Activated T-cell treated with anti-CD3 and anti-CD28 coated beads, Interleukin-2, amount 50 U/mL, for 4 hours (primary cell): ENCODE measurements at regions not wholly inside any gene's neighbourhood (a gene's known extent, or its start where the extent isn't known, plus 50 kb on each side); places are given as distances from the start of the nearest gene placed in this dataset.

ENCODE experiments used
- ATAC-seq, 2 donors: fragments of 200-7000 bp; cut with Tn5 transposase; one replicate each; pipeline ENCODE4 v1.10.0; 2021
- DNase-seq: peaks from one replicate; pipeline ENCODE4 v3.0.0-alpha.2; 2020
- H3K27me3 Mint-ChIP-seq: one replicate; pipeline ENCODE4 v1.8.0; 2021; ENCODE audit warnings: low read depth, mixed read lengths
- H3K36me3 Mint-ChIP-seq: one replicate; pipeline ENCODE4 v1.8.0; 2022; ENCODE audit warnings: mixed read lengths; ENCODE audit not compliant: insufficient read depth
- H3K4me1 Mint-ChIP-seq: one replicate; pipeline ENCODE4 v1.8.0; 2021; ENCODE audit warnings: low read depth, mixed read lengths
- H3K4me3 Mint-ChIP-seq: one replicate; pipeline ENCODE4 v1.8.0; 2021; ENCODE audit warnings: mild to moderate bottlenecking, moderate library complexity, mixed read lengths
- H3K9me3 Mint-ChIP-seq: one replicate; pipeline ENCODE4 v1.8.0; 2021; ENCODE audit warnings: mixed read lengths

DNA sequence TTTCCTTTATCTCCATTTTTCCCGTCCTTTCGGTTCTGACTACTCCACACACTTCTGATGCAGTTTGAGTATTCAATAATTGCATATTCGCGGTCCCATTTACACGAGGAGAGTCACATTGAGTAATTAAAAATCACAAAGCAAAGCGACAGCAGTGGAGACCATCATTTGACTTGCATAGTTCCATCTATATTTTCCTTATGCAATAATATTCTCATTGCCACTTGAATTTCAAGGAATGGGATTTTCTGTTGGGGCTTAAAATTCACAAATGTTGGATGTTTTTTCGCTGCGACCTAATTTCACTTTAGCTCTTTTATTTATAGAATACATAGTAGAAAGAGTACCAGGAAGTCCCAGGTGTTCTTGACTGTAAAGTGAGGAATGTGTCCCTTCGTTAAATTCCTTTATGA, 186.8 kb downstream of the ZEB2 start:
- peaks cover 6% of the 10 kb centered on the region for H3K36me3 Mint-ChIP-seq
- H3K27me3 Mint-ChIP-seq, result no peaks in the 10 kb centered on the region
- H3K4me3 Mint-ChIP-seq, result peak overlapping the region; percentile 79
- ATAC-seq (no peak), DNase-seq (no peak)
- H3K4me1 Mint-ChIP-seq, result peaks cover 34% of the 10 kb centered on the region
- H3K9me3 Mint-ChIP-seq, result no peaks in the 10 kb centered on the region

DNA sequence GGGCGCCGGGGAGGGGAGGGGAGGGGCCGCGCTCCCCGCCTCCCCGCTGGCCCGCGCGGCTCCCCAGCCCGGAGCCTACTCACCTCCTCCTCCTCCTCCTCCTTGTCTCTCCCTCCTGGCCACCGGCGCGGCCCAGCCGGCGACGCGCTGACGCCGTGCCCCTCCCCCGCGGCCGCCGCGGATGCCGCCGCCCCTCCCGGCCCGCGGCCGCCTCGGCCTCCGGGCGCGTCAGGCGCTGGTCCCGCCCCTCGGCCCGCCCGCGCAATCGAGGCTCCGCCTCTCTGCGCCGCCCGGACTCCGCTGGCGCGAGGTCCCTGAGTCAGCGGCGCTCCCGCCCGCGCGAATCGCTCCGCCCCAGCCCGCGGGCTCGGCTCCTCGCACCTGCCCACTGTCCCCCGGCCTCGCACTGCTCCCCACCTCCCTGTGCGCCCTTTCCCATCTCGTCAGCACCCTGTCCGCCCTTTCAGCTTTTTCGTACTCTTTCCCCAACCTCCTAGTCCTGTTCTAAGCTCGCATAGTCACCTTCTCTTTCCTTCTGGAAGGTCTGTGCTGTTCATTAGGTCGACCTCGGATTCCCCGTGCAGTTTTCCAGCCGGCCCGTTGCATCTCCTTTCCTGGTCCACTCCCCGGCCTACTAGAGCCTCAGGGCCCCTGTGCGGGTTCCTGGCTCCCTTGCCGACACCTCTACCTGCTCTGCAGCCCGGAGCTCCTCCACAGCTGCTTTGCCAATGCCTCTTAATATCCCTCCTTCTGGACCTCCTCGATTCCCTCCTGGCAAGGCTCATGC, 187.4 kb downstream of the ZEB2 start:
- peak; percentile 86 to 89 for ATAC-seq
- H3K4me1 Mint-ChIP-seq, result peaks cover 34% of the 10 kb centered on the region
- H3K9me3 Mint-ChIP-seq, result no peaks in the 10 kb centered on the region
- peak; percentile 87 for DNase-seq
- peaks cover 6% of the 10 kb centered on the region for H3K36me3 Mint-ChIP-seq
- H3K27me3 Mint-ChIP-seq, result no peaks in the 10 kb centered on the region
- peak overlapping the region; percentile 79 for H3K4me3 Mint-ChIP-seq

DNA sequence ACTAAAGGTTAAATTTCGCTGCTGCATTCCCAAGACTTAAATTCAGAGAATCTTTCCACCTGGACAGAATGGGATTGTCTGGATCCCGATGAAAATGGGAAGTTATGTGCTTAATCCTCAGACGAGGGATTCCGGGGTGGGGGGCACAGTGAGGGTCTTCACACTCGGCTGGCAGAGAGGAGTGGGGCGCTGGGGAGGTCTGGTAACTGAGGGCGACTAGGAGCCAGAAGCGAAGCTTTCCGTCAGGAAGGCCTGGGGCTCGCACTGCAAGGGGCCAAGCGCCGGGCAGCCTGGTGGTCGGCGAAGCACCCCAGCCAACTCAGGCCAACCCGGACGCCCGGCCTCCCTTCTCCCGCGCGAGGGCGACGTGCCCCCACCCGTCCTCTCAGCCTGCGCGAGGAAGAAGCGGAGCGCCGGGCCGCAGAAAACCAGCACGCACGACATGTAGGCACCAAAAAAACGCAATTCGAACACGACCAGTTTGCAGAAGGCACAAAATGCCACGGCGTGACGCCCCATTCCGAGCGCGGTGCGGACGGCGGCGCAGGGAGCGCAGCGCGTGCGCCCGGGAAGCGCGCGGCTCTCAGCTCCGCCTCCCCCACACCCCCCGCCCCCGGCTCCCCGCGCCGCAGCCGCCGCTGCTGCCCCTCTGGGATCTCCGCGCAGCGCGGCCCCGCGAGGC, 188.1 kb downstream of the ZEB2 start:
- peak overlapping the region; percentile 92 for H3K4me3 Mint-ChIP-seq
- H3K36me3 Mint-ChIP-seq, result peaks cover 9% of the 10 kb centered on the region
- ATAC-seq (peak in 1 of 2 donors; percentile 77), DNase-seq (no peak)
- H3K27me3 Mint-ChIP-seq, result no peaks in the 10 kb centered on the region
- H3K4me1 Mint-ChIP-seq, result peaks cover 38% of the 10 kb centered on the region
- no peaks in the 10 kb centered on the region for H3K9me3 Mint-ChIP-seq

DNA sequence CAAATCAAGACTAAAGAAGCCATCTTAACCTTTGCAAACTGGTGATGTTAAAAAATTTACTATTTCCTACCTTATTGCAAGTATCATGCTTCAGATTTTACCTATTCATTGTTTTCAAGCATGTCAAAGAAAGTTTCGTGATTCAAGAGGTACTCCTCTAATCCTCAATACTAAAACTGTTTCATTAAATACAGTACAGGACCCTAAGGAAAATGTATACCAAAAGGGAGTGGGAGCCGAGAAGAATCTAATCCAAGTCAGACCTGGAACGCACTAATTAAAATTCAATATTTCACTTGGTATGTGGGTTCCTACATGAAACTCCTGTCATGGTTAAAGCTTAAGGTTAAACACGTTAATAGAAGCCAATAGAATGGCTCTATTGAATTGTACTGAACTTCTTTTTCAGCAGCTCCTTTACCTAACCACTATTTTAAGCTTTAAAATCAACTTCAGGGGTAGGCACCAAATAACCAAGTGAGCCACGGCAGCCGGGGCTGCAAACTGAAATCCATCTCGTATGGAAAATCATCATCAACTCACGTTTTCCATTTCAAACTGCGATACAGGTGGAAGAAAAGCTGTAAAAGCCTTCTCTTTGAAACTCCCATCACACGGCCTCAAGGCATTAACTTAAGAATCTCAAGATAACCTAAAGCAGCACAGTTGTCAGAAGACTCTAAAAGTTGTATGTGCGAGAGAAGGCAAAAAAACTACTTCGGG, 188.8 kb downstream of the ZEB2 start:
- peaks cover 9% of the 10 kb centered on the region for H3K36me3 Mint-ChIP-seq
- DNase-seq (peak; percentile 30), ATAC-seq (no peak)
- H3K9me3 Mint-ChIP-seq, result no peaks in the 10 kb centered on the region
- H3K4me1 Mint-ChIP-seq, result peaks cover 41% of the 10 kb centered on the region
- no peaks in the 10 kb centered on the region for H3K27me3 Mint-ChIP-seq
- H3K4me3 Mint-ChIP-seq, result peak overlapping the region; percentile 92

DNA sequence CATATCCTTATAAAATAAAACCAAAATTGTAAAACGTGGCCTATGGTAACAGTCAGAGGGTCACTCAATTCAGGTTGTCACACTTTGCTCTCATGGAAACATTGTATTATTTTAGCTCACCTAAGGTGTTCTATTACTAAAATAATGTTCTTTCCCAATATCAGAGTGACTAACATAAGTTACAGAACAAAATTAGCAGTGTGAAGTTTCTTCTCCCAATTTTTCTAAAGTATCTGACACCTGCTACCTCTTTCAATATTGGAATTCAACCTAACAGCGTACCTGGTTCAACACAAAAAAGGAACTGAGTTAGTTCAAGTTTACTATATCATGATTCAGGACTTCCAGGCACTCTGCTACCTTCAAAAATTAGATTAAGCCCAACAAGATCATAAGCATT, 190.4 kb downstream of the ZEB2 start:
- H3K4me1 Mint-ChIP-seq, result peaks cover 56% of the 10 kb centered on the region
- H3K36me3 Mint-ChIP-seq, result peaks cover 9% of the 10 kb centered on the region
- H3K27me3 Mint-ChIP-seq, result no peaks in the 10 kb centered on the region
- ATAC-seq (no peak), DNase-seq (no peak)
- H3K9me3 Mint-ChIP-seq, result no peaks in the 10 kb centered on the region
- no peak overlapping the region for H3K4me3 Mint-ChIP-seq

DNA sequence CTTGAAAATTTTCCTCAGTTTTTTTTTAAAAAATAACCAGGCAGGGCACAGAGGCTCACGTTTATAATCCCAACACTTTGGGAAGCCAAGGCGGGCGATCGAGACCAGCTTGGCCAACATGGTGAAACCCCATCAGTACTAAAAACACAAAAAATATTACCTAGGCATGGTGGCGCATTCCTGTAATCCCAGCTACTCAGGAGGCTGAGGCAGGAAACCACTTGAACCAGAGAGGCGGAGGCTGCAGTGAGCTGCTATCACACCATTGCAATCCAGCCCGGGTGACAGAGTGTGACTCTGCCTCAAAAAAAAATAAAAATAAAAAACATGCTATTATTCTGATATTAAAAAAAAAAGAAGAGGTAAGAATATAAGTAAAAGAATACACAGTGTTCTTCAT, 191.0 kb downstream of the ZEB2 start:
- peak overlapping the region; percentile 40 for H3K4me3 Mint-ChIP-seq
- H3K27me3 Mint-ChIP-seq, result no peaks in the 10 kb centered on the region
- H3K9me3 Mint-ChIP-seq, result no peaks in the 10 kb centered on the region
- peaks cover 61% of the 10 kb centered on the region for H3K4me1 Mint-ChIP-seq
- peaks cover 9% of the 10 kb centered on the region for H3K36me3 Mint-ChIP-seq
- DNase-seq (no peak), ATAC-seq (no peak)

DNA sequence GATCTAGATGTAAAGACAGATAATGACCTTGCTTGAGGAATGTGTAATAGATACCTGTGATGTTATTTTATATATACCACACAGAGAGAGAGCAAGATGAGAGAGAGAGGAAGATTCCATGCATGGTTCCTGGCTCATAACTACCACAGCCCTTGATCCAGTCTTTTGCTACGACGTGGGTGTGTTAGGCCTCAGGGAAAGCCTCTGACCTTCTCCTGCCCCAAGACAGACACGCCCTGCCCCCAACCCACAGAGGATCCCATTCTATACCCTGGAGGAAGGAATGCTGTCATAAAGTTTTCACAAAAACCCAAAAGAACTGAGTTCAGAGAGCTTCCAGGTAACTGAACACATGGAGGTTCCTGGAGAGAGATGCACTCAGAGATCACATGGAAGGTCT, 193.1 kb downstream of the ZEB2 start:
- Mint-ChIP-seq H3K36me3 (peaks cover 9% of the 10 kb centered on the region), H3K4me3 (no peak overlapping the region), H3K27me3 (no peaks in the 10 kb centered on the region), H3K9me3 (no peaks in the 10 kb centered on the region), H3K4me1 (peaks cover 64% of the 10 kb centered on the region)
- DNase-seq, result no peak
- ATAC-seq, result no peak

DNA sequence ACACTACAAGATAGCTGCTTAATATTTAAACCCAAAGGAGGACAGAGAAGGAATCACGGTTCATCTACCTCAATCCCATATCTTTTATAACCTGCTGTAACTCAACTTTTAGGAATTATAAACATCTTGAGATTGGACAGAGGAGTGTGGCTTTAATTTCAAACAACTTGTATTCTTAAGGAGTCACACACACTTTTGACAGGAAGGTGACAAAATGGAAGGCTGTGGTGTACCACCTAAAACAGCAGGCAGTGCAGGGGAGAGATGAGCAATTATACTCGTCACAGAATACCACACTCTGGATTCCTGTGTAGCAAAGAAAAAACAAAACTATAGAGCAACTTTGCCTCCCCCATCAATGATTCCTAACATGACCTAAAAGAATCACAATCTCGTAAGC, 194.8 kb downstream of the ZEB2 start:
- Mint-ChIP-seq H3K27me3 (no peaks in the 10 kb centered on the region), H3K4me3 (peak overlapping the region; percentile 49), H3K9me3 (no peaks in the 10 kb centered on the region), H3K36me3 (peaks cover 9% of the 10 kb centered on the region), H3K4me1 (peaks cover 66% of the 10 kb centered on the region)
- DNase-seq (peak; percentile 17), ATAC-seq (peak; percentile 85)

DNA sequence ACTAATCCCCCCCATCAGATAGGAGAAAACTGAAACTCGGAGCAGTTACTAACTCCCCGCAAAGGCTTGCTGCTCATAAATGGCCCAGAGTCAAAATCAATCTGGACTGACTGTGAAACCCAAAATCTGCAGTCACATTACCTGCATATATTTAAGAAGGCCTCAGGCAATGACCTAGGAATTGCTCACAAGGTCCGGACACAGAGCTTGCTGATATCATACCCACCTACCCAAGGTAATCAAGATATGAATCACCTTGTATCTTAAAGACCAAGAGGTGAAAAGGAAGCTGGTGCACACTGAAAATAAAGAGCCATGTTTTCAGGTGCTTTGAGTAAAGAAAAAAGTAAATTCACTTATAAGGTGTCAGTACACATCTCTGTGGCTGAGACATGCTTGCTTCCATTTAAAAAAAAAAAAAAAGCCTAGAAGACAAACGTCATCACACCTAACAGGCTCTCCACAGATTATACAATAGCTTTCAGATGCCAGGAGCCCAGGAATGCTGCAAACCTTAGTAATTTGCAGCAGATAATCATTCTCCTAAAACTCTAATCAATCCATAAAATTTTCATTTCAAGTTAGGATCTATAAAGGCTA, 195.4 kb downstream of the ZEB2 start:
- peaks cover 6% of the 10 kb centered on the region for H3K36me3 Mint-ChIP-seq
- H3K27me3 Mint-ChIP-seq, result no peaks in the 10 kb centered on the region
- peak overlapping the region; percentile 49 for H3K4me3 Mint-ChIP-seq
- H3K4me1 Mint-ChIP-seq, result peaks cover 61% of the 10 kb centered on the region
- no peaks in the 10 kb centered on the region for H3K9me3 Mint-ChIP-seq
- DNase-seq (no peak), ATAC-seq (peak; percentile 39 to 46)

DNA sequence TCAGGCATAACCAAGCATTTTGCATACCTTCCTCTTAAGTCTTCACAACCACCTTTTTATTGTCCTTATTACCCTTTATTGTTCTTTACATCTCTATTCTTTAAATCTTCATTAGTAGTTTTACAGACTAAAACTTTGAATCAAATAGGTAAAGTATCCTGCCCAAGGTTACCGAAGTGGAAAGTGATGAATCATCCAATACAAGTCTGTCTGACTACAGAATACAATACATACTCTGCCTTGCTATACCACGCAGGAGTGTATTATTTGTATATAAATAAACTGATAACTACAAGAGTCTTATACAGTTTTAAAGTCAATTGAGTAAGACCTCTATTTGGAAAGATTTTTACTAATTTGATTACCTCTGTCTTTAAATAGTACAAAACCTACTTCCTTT, 196.0 kb downstream of the ZEB2 start:
- peak overlapping the region; percentile 49 for H3K4me3 Mint-ChIP-seq
- peaks cover 60% of the 10 kb centered on the region for H3K4me1 Mint-ChIP-seq
- ATAC-seq (peak in 1 of 2 donors; percentile 32), DNase-seq (no peak)
- no peaks in the 10 kb centered on the region for H3K9me3 Mint-ChIP-seq
- H3K27me3 Mint-ChIP-seq, result no peaks in the 10 kb centered on the region
- H3K36me3 Mint-ChIP-seq, result peaks cover 5% of the 10 kb centered on the region

DNA sequence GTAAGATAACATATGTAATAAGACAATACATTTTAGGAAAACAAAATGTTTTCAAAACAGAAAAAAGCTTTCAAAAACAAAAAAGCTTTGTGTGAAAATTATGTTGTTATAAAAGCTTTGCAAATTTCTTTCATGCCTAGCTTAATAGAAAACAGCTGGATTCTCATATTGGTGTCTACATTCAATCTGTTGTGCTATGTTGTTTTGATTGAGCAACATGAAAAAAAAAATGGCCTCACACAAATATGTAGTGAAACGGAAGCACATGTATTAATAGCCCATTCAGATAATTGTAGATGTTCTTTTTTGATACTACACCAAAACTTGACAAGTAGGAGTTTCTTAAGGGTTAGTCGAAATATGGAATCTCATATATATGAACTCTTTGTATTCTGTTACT, 197.5 kb downstream of the ZEB2 start:
- Mint-ChIP-seq H3K36me3 (peaks cover 3% of the 10 kb centered on the region), H3K4me3 (no peak overlapping the region), H3K4me1 (peaks cover 56% of the 10 kb centered on the region), H3K27me3 (no peaks in the 10 kb centered on the region), H3K9me3 (no peaks in the 10 kb centered on the region)
- no peak for DNase-seq
- ATAC-seq, result no peak

DNA sequence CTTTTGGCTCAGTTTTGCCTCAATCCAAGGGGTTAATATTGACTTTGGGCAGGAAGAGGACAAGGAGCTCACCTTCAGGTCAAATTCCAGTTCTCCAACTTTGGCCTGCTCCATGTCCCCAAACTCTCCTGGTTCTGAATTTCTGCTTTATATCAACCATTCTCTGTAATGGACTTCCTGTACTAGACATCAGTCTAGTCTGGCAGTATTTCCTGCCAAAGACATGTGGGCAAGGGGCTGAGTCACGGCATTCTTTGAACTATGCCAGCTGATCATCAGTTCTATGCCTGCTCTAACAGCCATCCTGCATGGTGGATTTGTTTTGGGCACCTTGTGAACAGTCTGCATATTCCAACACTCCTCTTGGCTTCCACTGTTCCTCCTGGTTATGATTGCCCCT, 199.4 kb downstream of the ZEB2 start:
- ATAC-seq (peak; percentile 32 to 62), DNase-seq (peak; percentile 63)
- Mint-ChIP-seq H3K9me3 (no peaks in the 10 kb centered on the region), H3K4me1 (peaks cover 46% of the 10 kb centered on the region), H3K27me3 (no peaks in the 10 kb centered on the region), H3K36me3 (peaks cover 9% of the 10 kb centered on the region), H3K4me3 (no peak overlapping the region)

DNA sequence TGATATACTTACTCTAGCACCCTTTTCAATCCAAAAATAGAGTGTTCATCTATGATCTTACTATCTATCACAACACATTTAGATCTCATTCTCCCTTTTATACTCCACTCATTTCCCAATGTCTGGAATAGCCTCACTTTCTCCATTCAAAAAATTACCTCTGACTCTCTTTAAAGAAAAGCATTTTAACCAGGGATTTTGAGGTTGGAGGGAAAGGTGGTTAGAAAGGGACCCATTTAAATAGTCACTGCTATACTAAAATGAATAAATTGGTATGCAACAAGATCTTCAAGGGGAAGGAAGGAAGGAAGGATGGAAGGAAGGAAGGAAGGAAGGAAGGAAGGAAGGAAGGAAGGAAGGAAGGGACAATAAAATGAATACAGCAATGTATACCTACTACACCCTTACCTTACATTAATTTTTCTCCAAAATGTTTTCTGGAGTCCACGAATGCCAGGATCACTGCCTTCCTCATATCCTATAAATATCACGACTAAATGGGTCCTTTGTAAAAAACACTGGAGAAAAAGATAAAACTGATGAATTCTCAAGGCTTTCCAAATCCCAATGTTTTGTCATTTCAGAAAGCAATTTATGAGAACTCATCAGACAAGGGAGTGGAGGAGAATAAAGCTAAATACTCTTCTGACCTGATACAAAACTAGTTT, 202.7 kb downstream of the ZEB2 start:
- peaks cover 19% of the 10 kb centered on the region for H3K4me1 Mint-ChIP-seq
- H3K4me3 Mint-ChIP-seq, result no peak overlapping the region
- H3K36me3 Mint-ChIP-seq, result peaks cover 23% of the 10 kb centered on the region
- no peaks in the 10 kb centered on the region for H3K27me3 Mint-ChIP-seq
- ATAC-seq (no peak), DNase-seq (no peak)
- H3K9me3 Mint-ChIP-seq, result peaks cover 16% of the 10 kb centered on the region
